SKM-1 (cell line): ENCODE measurements at regions not wholly inside any gene's neighbourhood (a gene's known extent, or its start where the extent isn't known, plus 50 kb on each side); places are given as distances from the start of the nearest gene placed in this dataset.

Experiments used
- DNase-seq: peaks from one replicate; lab custom pipeline; 2025; ENCODE audit not compliant: unreplicated experiment; lab: John Stamatoyannopoulos, UW

DNA sequence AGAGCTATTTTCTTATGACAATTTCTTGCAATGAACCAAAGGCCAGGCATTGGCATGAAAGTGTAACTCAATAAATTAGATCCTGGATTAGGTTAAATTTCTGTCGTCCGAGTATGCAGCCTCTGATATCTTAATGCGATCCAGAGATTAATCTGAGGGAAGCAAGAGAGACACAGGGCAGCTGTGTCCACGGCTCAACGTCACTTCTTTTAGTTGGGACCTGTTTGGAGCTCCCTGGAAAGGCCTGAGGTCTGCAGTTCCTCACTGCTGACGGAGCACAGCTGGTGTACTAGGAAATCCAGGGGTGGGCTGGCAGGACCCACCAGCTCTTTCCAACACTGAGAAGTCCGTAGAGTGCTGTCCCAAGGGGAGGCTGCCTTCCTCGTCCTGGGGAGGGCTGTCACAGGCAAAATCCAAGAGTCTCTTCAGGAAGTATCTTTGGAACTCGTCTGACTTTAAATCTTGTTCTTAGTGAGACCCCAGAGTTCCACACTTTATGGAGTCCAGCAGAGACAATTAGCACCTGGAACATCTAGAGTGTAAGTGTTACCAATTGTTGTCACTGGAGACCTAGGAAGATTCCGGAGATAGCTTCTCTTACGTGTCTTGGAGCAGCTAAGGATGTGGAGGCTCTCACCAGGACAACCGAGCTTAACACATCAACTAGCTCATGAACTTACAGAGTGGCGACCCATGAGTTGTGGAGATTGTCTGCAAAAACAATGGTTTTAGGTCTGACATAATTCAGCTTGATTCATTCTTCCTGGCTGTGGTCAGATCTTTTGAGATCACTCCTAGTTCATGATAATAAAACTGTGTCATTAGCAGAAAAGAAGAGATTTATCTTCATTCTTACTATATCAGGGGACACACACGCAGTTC, 173.7 kb downstream of the ACKR3 start:
- DNase-seq: no peak

DNA sequence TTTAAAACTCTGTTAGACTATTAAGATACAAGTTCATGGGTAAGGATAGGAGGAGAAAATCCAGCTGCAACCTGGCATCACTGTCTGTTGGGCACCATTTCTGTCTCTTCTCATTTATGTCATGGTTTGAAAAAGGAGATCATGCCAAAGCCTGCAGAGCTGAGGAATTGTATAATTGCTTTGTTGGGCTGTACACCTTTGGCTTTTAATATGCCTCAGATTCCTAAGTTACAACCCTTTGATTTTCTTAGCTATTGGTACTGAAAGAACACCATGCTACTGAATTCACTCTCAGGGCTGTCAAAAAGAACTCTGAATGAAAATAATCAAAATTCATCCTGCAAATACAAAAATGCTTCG, 174.3 kb downstream of the ACKR3 start:
- DNase-seq: no peak

DNA sequence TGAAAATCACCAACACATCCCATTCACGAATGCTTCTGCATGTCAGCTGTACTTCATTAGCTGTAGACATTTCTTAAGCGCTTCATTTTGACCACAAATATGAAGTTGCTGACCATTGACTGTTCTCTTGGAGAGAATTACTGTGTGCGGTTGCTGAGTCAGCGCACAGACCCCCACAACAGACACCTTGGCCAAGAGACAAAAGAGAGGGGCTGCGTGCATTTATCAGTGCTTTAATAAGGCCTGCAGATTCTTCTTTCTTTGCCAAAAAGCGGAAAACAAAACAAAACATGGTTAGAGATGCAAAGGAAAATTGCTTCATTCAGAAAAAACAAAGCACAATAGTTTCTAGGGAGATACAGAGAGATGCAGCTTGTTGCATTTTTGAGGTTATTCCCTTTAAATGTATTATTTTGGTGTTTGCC, 174.7 kb downstream of the ACKR3 start:
- DNase-seq: no peak

DNA sequence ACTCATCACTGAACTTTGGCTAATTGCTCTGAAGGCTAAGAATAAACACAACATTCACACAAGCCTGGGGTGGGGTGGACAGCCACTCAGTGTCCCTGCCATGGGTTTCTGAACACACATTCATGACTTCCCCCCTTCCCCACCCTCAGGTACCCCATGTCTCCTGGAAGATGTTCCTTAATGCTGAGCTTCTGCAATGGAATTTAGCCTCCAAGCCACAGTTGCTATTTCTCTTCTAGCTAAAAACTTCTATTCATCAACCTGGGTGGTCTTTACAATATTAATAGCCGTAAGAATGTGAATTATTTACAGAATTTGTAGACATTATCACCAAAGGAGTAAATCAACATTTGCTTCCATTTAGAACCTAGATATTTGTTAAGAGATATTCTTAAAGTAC, 175.1 kb downstream of the ACKR3 start:
- DNase-seq: no peak

DNA sequence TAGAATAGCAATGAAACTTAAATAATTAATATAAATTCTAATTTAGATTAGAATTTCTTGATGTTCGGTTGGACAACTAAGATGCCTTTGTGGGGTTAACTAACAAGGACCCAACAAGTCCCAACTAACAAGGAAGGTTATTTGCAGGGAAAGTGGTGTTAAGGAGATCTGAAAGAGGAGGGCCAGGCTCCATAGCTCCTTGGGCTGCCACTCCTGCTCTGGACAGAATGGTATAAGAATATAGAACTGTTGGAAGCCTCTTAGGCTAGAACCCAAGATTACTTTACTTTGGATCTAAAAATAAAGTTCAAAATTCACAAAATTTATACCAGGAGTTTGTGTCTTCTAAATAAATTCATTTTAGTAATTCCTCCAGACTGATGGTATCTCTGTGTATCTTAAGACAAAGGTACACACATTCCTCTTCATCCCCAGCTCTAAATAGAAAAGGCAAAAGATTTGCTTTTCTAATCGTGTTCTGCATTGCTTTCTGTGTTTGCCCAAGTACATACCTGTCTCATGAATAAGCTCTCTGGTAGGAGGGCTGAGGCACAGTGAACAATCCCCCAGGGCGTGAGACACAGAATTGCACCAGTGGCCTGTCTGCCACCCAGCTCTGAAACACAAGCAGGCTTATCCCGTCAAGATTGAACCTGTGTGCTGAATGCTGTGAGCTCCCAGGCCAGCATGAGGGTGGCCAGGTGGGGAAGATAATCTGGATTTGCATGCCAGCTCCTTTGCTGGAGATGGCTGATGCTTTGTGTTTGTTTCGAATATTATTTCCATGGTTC, 176.0 kb downstream of the ACKR3 start:
- DNase-seq: no peak

DNA sequence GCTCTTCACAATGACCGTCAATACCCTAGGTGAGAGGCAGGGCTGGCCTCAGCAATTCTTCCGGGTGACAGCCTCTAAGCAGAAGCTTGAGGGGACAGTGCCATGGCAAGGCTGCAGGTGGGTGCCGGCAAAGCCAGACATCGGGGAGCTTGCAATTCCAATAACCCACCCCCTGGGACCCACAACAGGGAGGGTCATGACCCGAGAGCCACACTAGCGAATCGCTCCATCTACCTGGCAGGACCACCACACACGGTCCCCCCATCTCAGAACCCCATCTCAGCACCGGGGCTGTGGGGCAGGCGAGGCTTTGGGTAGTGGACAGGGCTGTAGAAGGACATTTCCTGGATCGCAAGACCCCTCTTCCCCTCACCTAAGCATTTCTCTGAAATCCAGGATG, 177.2 kb downstream of the ACKR3 start:
- no peak for DNase-seq

DNA sequence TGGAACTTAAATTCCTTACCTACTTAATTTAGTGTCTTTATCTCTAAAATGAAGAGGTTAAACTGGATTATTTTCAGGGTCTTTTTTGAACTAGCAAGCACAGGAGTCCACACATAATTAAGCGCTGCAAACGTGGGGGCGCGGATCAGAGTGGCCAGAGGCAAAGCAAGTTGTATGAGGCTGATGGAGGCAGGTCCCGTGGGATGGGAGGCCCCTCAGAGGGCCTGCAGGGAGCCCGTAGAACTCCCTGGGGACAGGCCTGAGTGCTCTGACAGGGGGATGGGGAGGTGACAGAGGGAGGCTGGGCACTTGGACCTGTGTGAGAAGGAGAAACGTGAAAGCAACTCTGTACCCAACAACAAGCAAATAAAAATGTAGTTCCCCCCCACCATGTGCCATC, 177.8 kb downstream of the ACKR3 start:
- no peak for DNase-seq

DNA sequence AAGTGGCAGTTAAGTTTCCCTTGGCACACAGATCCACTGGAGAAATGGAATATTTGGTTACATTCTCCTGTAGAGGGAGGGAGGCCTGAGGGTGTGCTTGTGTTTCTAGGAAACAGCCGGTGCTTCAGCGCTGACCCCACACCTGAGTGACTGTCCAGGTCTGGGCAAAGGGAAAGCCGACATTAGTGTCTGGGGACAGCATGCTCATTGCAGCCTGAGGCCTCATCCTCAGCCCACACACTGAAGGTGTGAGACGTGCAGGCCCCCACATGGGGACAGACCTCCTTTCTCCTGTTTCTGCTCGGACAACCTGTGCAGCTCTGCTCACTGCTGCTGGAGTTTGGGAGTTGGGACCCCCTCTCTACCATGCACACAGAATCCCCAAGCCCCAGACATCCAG, 178.3 kb downstream of the ACKR3 start:
- no peak for DNase-seq

DNA sequence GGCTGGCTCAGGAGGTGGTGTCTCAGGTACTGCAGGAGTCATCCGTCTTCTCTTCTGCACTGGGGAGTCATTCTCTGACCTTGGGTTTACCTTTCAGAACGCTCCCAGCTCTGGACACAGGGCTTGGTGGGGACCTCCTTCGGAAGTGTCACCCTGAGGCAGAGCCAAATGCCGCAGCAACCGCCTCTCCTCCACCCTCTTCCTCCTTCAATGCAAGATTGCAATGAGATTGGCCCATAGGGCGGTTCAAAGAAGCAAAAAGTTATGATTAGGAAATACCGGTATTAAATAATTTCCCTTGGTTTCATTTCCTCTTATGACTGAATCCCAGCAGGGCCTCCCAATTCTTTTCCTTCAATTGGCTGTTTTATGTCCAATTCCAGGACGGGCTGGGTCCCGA, 178.8 kb downstream of the ACKR3 start:
- DNase-seq: peak; percentile 94

DNA sequence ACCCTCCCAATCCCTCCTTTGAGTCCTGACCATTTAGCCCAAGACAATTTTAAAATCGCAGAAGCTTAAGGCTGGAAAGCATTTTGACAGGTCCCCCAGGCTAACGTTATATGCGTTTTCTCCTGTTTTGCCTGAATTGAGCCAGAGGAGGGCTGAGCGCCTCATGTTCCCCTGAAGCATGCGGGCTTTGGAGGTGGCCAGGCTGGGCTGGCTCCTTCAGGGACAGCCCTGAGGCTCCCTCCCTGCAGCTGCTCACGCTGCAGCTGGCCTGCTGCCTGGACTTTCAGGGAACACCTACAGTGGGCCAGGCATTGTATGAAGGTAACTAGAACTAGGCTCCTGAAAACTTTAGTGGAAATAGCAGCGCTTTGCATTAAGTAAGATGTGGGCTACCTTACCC, 179.2 kb downstream of the ACKR3 start:
- DNase-seq: peak; percentile 63

DNA sequence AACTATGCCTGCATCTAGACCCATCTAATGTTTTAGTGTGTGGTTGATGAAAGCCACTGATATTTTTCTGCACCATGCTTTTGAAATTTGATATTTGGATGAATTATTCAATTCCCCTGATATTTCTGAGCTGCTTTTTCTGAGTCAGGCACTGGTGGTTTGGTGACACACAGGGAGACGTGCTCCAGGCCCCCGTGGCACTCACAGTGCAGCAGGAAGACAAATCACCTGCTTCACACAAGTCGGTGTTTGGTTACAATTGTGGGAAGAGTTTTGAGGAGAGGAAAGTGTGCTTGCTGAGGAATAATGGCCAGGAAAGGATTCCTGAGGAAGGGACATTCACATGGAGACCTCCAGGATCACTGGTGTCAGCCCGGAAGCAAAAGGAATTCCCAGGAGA, 179.7 kb downstream of the ACKR3 start:
- no peak for DNase-seq

DNA sequence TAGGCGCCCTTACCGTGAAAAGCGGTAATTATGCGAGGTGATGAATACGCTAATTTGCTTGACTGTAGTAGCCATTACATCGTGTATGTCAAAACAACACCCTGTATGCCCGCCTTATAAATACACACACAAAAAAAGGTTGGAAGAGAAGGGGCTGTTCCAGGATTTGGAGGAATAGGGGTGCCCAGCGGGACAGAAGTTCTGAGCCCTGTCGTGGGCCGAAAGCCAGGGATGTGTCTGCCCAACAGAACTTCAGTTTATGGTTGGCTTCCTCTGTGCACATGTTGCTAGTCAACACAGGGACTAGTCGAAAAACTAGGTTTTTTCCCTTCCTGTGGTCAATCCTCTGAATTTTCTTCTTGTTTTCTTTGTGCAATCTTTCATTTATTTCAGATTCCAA, 182.5 kb downstream of the ACKR3 start:
- no peak for DNase-seq

DNA sequence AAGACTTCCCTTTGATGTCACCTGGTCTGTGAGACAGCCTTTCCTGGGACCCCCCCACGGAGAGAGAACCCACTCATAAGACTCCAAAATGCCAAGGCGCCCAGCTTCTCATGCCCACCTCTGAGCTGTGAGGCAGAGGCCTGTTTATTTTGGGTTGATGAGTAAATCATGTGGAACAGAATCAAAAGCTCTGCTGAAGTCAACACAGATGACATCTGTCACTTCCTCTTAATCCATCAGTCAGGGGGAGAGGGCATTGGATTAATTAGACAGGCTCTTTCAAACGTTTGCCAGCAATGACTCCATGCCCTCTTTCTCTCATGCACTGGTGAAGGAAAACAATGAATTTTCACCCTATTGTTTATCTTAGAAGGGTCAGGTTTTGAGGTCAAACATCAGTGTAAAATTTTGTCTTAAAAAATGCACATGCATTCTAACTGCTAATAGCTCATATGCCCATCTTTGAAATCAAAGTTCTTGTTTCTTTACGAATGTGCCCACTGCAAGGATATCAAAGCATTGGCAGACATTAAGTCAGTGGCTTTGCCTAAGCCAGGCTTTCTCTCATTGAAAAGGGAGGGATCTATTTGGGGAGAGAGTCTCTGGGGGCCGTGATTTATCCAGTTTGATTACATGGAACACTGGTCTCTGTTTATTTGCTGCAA, 184.1 kb downstream of the ACKR3 start:
- no peak for DNase-seq

DNA sequence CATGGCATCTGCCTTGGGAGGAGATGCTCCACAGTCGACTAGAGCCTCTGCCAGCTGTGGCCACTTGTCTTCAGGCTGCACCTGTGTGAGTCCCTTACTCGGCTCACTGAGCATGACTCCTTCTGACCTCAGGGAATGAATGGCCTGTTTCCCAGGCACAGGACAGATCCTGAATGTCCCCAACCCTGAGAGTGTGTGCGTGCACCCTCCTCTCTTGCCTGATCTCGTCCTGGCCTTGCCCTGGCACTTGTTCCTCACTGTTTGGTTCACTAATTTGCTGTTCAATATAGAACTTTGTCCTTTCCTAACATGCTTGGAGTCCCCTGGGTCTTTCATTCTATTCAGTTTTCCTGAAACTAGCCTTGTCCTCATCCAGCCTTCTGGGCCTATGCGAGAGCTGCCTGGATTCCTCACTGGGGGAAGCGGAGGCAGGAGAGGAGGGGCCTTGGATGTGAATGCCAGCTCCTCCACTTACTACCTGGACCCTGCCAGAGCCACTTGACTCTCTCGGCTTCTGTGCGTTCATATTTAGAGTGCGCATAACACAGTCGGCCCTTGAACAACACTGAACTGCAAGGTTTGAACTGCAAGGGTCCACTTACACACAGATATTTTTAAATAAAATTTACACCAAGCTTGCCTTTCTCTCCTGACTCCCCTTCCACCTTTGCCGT, 184.8 kb downstream of the ACKR3 start:
- DNase-seq: no peak

DNA sequence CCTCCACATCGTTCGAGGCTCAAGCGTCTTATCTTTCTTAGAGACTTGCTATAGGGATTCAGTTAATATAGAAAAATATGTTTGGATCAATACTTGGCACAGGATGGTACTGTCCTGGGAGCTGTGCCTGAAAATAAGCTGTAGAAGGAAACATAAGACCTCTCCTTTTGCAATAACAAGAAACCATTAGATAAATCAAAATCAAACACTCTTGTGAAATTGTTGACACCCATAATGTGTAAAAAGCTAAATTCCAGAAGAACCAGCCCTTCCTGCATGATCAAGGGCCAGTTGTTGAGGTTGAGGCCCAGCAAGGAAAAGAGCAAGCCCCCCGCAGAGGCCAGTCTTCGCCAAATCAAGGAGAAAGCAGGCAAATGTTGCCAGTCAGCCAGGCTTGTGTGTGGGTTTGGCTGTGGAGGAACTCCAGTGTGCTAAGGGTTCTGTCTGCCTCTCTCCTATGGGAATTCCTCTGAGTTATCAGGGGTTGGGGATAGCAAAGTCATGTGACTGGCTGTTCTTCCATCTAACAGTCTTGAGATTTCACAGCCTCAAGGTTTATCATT, 185.7 kb downstream of the ACKR3 start:
- DNase-seq: no peak

DNA sequence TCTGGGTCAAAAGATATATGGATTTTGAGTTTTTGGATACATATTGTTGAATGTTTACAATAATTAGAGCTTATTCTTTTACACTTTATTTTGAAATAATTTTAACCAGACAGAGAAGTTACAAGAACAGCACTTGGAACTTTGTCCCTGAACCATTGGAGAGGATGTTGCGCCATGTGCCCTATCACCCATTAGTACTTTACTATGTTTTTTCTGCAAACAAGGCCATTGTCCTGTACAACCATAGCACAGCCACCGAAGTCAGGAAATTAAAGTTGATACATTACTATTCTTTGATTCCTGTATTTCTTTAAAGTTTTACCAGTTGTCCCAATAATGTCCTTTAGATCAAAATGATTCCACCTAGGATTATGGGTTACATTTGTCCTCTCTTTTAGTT, 188.8 kb downstream of the ACKR3 start:
- DNase-seq: peak; percentile 8

DNA sequence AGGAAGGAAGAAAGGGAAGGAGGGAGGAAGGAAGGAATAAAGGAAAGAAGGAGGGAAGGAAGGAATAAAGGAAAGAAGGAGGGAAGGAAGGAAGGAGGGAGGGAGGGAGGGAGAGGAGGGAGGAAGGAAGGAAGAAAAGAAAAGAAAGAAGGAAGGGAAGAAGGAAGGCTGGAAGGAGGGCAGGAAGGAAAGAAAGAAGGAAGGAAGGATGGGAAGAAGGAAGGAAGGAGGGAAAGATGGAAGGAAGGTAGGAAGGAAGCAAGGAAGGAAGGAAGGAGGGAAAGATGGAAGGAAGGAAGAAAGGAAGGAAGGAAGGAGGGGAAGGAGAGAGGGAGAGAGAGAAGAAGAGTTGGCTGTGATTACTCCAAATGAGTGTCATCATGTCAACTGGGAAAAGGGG, 190.6 kb downstream of the ACKR3 start:
- no peak for DNase-seq

DNA sequence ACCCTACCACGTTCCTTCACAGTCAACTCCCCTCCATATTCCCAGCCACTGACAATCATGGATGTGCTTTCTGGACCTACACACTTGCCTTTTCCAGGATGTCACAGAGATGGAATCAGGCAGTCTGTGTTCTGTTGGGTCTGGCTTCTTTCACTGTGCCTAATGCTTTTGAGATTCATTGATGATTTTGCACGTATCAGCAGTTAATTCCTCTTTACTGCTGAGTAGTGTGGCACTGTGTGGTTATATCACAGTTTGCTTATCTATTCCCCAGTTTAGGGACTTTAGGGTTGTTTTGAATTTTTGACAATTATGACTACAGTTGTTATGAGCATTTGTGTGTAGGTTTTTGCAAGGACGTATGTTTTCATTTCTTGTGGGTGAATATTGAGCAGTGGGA, 191.7 kb downstream of the ACKR3 start:
- DNase-seq: no peak

DNA sequence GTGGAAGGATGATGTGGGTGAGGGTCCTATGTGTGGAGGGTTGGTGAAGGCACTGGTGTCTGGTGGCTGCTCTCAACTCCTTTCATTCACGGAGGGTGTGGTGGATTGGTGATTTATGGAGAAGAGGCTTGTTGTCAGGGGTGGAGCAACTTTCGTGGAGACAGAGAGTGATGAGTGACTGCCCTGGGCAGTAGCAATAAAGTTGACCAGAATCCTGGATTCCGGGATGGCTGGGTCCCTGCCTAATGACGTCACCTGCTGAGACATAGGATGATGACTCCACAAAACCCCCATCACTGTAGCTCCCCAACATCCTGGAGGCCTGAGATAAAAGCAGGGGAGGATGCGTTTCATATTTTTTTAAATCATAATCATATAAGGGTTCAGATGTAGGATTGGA, 193.0 kb downstream of the ACKR3 start:
- no peak for DNase-seq

DNA sequence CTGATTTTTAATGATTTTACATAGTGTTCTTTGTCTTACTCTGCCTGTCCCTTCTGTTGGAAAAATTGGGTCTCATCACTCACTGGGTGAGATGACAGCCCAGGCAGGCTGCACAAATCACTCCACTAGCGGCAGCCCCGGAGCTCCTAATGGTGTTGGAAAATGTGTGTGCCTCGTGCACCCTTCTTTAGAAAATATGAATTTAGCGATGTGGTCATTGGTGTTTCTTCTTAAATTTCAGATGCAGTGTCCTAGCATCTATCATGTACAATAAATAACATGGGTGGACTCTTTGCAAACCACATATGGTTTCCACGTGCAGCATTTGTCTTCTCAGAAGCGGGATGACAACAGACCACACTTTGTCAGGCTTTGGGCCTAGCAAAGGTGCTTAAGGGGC, 194.2 kb downstream of the ACKR3 start:
- no peak for DNase-seq

DNA sequence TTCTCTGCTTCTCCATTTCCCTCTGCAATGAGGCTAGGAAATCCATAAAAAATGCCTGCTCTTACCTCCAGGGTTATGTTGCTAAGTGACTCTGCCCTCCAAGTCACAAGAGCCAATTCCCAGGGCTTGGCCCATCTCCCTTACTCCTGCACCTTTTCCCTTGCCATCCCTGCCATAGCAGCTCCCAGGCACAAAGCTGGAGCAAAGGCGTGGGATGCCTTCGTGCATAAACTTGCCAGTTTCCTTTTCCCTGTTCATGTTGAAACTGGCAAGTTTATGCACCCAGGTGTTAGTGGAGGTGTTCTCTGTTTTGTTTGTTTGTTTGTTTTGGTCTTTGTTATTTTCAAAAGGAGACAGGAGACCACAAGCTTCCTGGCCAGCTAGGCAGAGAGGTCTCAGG, 195.1 kb downstream of the ACKR3 start:
- no peak for DNase-seq
